ENCODE measurements at regions not wholly inside any gene's neighbourhood (a gene's known extent, or its start where the extent isn't known, plus 50 kb on each side); places are given as distances from the start of the nearest gene placed in this dataset.
"Not testable (repeated sequence)": the region's sequence is repeated elsewhere in the genome, so short reads cannot be mapped to it uniquely, and the experiment has no call there.

GRCh38 chr5:51172903-51173626, 210.2 kb upstream of the ISL1 start:
- no peak for DNase-seq

- DNase-seq = no peak
These were observed 201.9 kb upstream of the ISL1 start for GRCh38 chr5:51181208-51181894.

- DNase-seq = no peak
These were observed 197.4 kb upstream of the ISL1 start for GRCh38 chr5:51185850-51186329.

- no peak for DNase-seq
These were observed 195.2 kb upstream of the ISL1 start for GRCh38 chr5:51188001-51188591.

GRCh38 chr5:51194671-51195070, 188.6 kb upstream of the ISL1 start:
- DNase-seq = no peak

GRCh38 chr5:51201024-51201423, 182.2 kb upstream of the ISL1 start:
- no peak for DNase-seq

- no peak for DNase-seq
These were observed 181.5 kb upstream of the ISL1 start for GRCh38 chr5:51201708-51202107.

- no peak for DNase-seq
These were observed 181.1 kb upstream of the ISL1 start for GRCh38 chr5:51202161-51202560.

GRCh38 chr5:51203598-51203997, 179.7 kb upstream of the ISL1 start:
- no peak for DNase-seq

GRCh38 chr5:51208296-51208695, 175.0 kb upstream of the ISL1 start:
- DNase-seq = no peak

GRCh38 chr5:51214746-51215145, 168.5 kb upstream of the ISL1 start:
- DNase-seq = no peak

GRCh38 chr5:51225789-51226742, 157.2 kb upstream of the ISL1 start:
- no peak for DNase-seq

GRCh38 chr5:51227963-51228470, 155.2 kb upstream of the ISL1 start:
- DNase-seq = no peak

- no peak for DNase-seq
These were observed 152.9 kb upstream of the ISL1 start for GRCh38 chr5:51230336-51230735.

- DNase-seq = no peak
These were observed 140.8 kb upstream of the ISL1 start for GRCh38 chr5:51242456-51242855.

GRCh38 chr5:51250957-51251356, 132.3 kb upstream of the ISL1 start:
- DNase-seq = not testable (repeated sequence)

- DNase-seq = no peak
These were observed 112.0 kb upstream of the ISL1 start for GRCh38 chr5:51271261-51271660.

GRCh38 chr5:51273021-51273420, 110.2 kb upstream of the ISL1 start:
- no peak for DNase-seq

- no peak for DNase-seq
These were observed 109.4 kb upstream of the ISL1 start for GRCh38 chr5:51273871-51274270.

- DNase-seq = no peak
These were observed 107.8 kb upstream of the ISL1 start for GRCh38 chr5:51275428-51275827.

- DNase-seq = no peak
These were observed 107.0 kb upstream of the ISL1 start for GRCh38 chr5:51276250-51276649.

GRCh38 chr5:51278539-51278938, 104.7 kb upstream of the ISL1 start:
- no peak for DNase-seq
